ENCODE measurements at regions not wholly inside any gene's neighbourhood (a gene's known extent, or its start where the extent isn't known, plus 50 kb on each side); places are given as distances from the start of the nearest gene placed in this dataset.
A peak's percentile ranks its signal among the peaks of the same experiment; 100 is the strongest.
"Not testable (repeated sequence)": the region's sequence is repeated elsewhere in the genome, so short reads cannot be mapped to it uniquely, and the experiment has no call there.

- H3K27ac ChIP-seq = no peak overlapping the region
- TF ChIP-seq CTCF (conservative IDR thresholded peaks at IDR 0.05) (no peak), ZFX (IDR thresholded peaks at IDR 0.05) (no peak)
Measured at GRCh38 chr12:11496157-11496851, 100.9 kb upstream of the PRB2 start.

GRCh38 chr12:11497438-11497837 is 102.1 kb upstream of the PRB2 start:
- H3K27ac ChIP-seq = no peak overlapping the region
- TF ChIP-seq CTCF (conservative IDR thresholded peaks at IDR 0.05) = no peak
- TF ChIP-seq ZFX (IDR thresholded peaks at IDR 0.05) = no peak

- no peak overlapping the region for H3K27ac ChIP-seq
- TF ChIP-seq ZFX (IDR thresholded peaks at IDR 0.05) (no peak), CTCF (conservative IDR thresholded peaks at IDR 0.05) (no peak)
Measured at GRCh38 chr12:11497995-11498394, 102.6 kb upstream of the PRB2 start.

GRCh38 chr12:11498574-11498973 is 103.2 kb upstream of the PRB2 start:
- peak; percentile 43 for TF ChIP-seq CTCF (conservative IDR thresholded peaks at IDR 0.05)
- H3K27ac ChIP-seq = not testable (repeated sequence)

GRCh38 chr12:11499806-11500187 is 104.4 kb upstream of the PRB2 start:
- no peak overlapping the region for H3K27ac ChIP-seq
- TF ChIP-seq ZFX (IDR thresholded peaks at IDR 0.05) (no peak), CTCF (conservative IDR thresholded peaks at IDR 0.05) (no peak)

GRCh38 chr12:11500188-11500860 is 105.0 kb upstream of the PRB2 start:
- H3K27ac ChIP-seq = no peak overlapping the region
- TF ChIP-seq CTCF (conservative IDR thresholded peaks at IDR 0.05) (no peak), ZFX (IDR thresholded peaks at IDR 0.05) (no peak)

- no peak overlapping the region for H3K27ac ChIP-seq
- no peak for TF ChIP-seq ZFX (IDR thresholded peaks at IDR 0.05)
- TF ChIP-seq CTCF (conservative IDR thresholded peaks at IDR 0.05) = no peak
Measured at GRCh38 chr12:11500861-11501230, 105.5 kb upstream of the PRB2 start.

Data from C4-2B (cell line).